ENCODE measurements at regions not wholly inside any gene's neighbourhood (a gene's known extent, or its start where the extent isn't known, plus 50 kb on each side); places are given as distances from the start of the nearest gene placed in this dataset.

- H3K79me1 ChIP-seq (ENCODE audit: insufficient read depth, low read depth, low read length, poor library complexity, severe bottlenecking): no peaks in the 10 kb centered on the region
- peak overlapping the region in 1 of 3 experiments; percentile 29; a peak in 1 of 7 replicates for H3K27ac Mint-ChIP-seq
- no peak overlapping the region for H2BK12ac ChIP-seq (ENCODE audit: insufficient read length, low read depth, low read length)
- TF ChIP-seq CTCF (conservative IDR thresholded peaks at IDR 0.05): no peak
- peaks cover 5% of the 10 kb centered on the region; the same call in 1 of the 2 replicates for H3K79me2 ChIP-seq (ENCODE audit: insufficient read depth, low read length)
- H3K9me3 ChIP-seq (ENCODE audit: control insufficient read depth, low read depth, low read length): no peaks in the 10 kb centered on the region
- H3K4ac ChIP-seq (ENCODE audit: low read depth, low read length): no peak overlapping the region
- H3K56ac ChIP-seq (ENCODE audit: insufficient read length, low read depth, low read length): no peak overlapping the region
- H4K5ac ChIP-seq (ENCODE audit: insufficient read length, low read depth, low read length): no peak overlapping the region
- no peaks in the 10 kb centered on the region for H3K27me3 ChIP-seq (ENCODE audit: insufficient read depth, low read length)
- no peak overlapping the region for H2BK5ac ChIP-seq (ENCODE audit: insufficient read length, low read length)
- no peak overlapping the region for H2BK15ac ChIP-seq (ENCODE audit: low read depth, low read length)
- H3K4me2 ChIP-seq (ENCODE audit: insufficient read depth, insufficient read length, low read length): no peak overlapping the region
- H2AFZ ChIP-seq (ENCODE audit: low read length): no peak overlapping the region
- peaks cover 0 to 16% (median 11%) of the 10 kb centered on the region in 3 experiments; a peak in 5 of 7 replicates for H3K36me3 Mint-ChIP-seq (ENCODE audit: insufficient read depth in 1 of 3, low read depth in 3 of 3)
- no CpG with 5 or more reads among the region's 2 CpGs for WGBS (ENCODE audit: extremely low coverage, insufficient read length, low lambda C conversion rate)
- H3T11ph ChIP-seq (ENCODE audit: low read length): no peak overlapping the region
- no peaks in the 10 kb centered on the region for H4K20me1 ChIP-seq (ENCODE audit: control insufficient read depth, insufficient read depth, insufficient read length)
- H2AK5ac ChIP-seq (ENCODE audit: insufficient read length, low read length): no peak overlapping the region
- H3K23ac ChIP-seq (ENCODE audit: insufficient read length, low read depth, low read length): no peak overlapping the region
- H2BK120ac ChIP-seq (ENCODE audit: low read depth, low read length, poor library complexity, severe bottlenecking): no peak overlapping the region
- peaks cover 5% of the 10 kb centered on the region for H3K4me1 ChIP-seq (ENCODE audit: insufficient read depth, low read length)
- H3K9ac ChIP-seq (ENCODE audit: extremely low read depth, insufficient read length, low read length): no peak overlapping the region
- DNase-seq: no peak
- H2BK20ac ChIP-seq (ENCODE audit: low read depth, low read length, poor library complexity, severe bottlenecking): no peak overlapping the region
- peaks cover 2 to 3% of the 10 kb centered on the region in 2 experiments; a peak in 2 of 5 replicates for H3K9me3 Mint-ChIP-seq
- no peaks in the 10 kb centered on the region for H3K27me3 Mint-ChIP-seq (ENCODE audit: low read depth)
- no peak overlapping the region for H4K91ac ChIP-seq (ENCODE audit: insufficient read length, low read depth, low read length)
- no peak overlapping the region for H3K18ac ChIP-seq (ENCODE audit: insufficient read length, low read depth, low read length)
- H4K8ac ChIP-seq (replicated peaks; ENCODE audit: insufficient read length, low read depth, low read length): no peak overlapping the region
- H3K27ac ChIP-seq (ENCODE audit: insufficient read length, low read depth, low read length): no peak overlapping the region
- H3K23me2 ChIP-seq (ENCODE audit: insufficient read length, low read depth, low read length, poor library complexity, severe bottlenecking): no peaks in the 10 kb centered on the region
- H3K14ac ChIP-seq (ENCODE audit: insufficient read depth, low read length): no peak overlapping the region
- H3K4me3 Mint-ChIP-seq: no peak overlapping the region
- H3K4me1 Mint-ChIP-seq: peaks cover 46 to 47% of the 10 kb centered on the region in 2 experiments
Observed at GRCh38 chr6:56789879-56790278, 147.2 kb upstream of the DST start.
